Stimulated activated naive B cell treated with anti-CD40 and anti-IgM and Interleukin-4, amounts not matched to agents 10 μg/mL and 1 μg/mL and 100 μg/mL, for 72 hours (primary cell): ENCODE measurements at regions not wholly inside any gene's neighbourhood (a gene's known extent, or its start where the extent isn't known, plus 50 kb on each side); places are given as distances from the start of the nearest gene placed in this dataset.
"Not testable (repeated sequence)": the region's sequence is repeated elsewhere in the genome, so short reads cannot be mapped to it uniquely, and the experiment has no call there.

Experiments
- ATAC-seq, 2 donors: fragments of 150-1000 bp; cut with Tn5 transposase; replicated peaks; 2 replicates each; pipeline ENCODE4 v1.10.0; 2021; ENCODE audit warnings: moderate library complexity in 1 of 2
- DNase-seq: peaks from one replicate; pipeline ENCODE4 v3.0.0; 2021
- H3K27ac Mint-ChIP-seq: one replicate; pipeline ENCODE4 v1.8.0; 2022; ENCODE audit warnings: mild to moderate bottlenecking, mixed read lengths
- H3K27me3 Mint-ChIP-seq, 2 donors: one replicate each; pipeline ENCODE4 v1.8.0; 2022; ENCODE audit warnings: mixed read lengths in 2 of 2
- H3K36me3 Mint-ChIP-seq, 2 donors: one replicate each; pipeline ENCODE4 v1.8.0; 2022; ENCODE audit warnings: mixed read lengths in 2 of 2, mild to moderate bottlenecking in 1 of 2
- H3K4me1 Mint-ChIP-seq, 2 donors: one replicate each; pipeline ENCODE4 v1.8.0; 2022; ENCODE audit warnings: mixed read lengths in 2 of 2, mild to moderate bottlenecking in 1 of 2
- H3K4me3 Mint-ChIP-seq, 2 donors: one replicate each; pipeline ENCODE4 v1.8.0; 2022; ENCODE audit warnings: mild to moderate bottlenecking in 2 of 2, mixed read lengths in 2 of 2, moderate library complexity in 1 of 2
- H3K9me3 Mint-ChIP-seq, 2 donors: one replicate each; pipeline ENCODE4 v1.8.0; 2022; ENCODE audit warnings: mixed read lengths in 2 of 2, mild to moderate bottlenecking in 1 of 2

GRCh38 chr15:21774760-21775159 lies 102.8 kb downstream of the POTEB start:
- H3K27me3 Mint-ChIP-seq, ATAC-seq, H3K4me3 Mint-ChIP-seq, H3K4me1 Mint-ChIP-seq, H3K27ac Mint-ChIP-seq, H3K36me3 Mint-ChIP-seq, H3K9me3 Mint-ChIP-seq, DNase-seq: not testable (repeated sequence)

GRCh38 chr15:21766524-21766923 lies 111.0 kb downstream of the POTEB start:
- not testable (repeated sequence) for H3K9me3 Mint-ChIP-seq, H3K27me3 Mint-ChIP-seq, H3K4me1 Mint-ChIP-seq, H3K27ac Mint-ChIP-seq, H3K36me3 Mint-ChIP-seq, ATAC-seq, H3K4me3 Mint-ChIP-seq, DNase-seq

- H3K4me3 Mint-ChIP-seq, ATAC-seq, H3K36me3 Mint-ChIP-seq, H3K27ac Mint-ChIP-seq, DNase-seq, H3K27me3 Mint-ChIP-seq, H3K9me3 Mint-ChIP-seq, H3K4me1 Mint-ChIP-seq: not testable (repeated sequence)
Observed at GRCh38 chr15:21763756-21764155, 113.8 kb downstream of the POTEB start.

- DNase-seq, H3K36me3 Mint-ChIP-seq, H3K27ac Mint-ChIP-seq, H3K4me1 Mint-ChIP-seq, H3K9me3 Mint-ChIP-seq, H3K27me3 Mint-ChIP-seq, ATAC-seq, H3K4me3 Mint-ChIP-seq: not testable (repeated sequence)
Observed at GRCh38 chr15:21760250-21761023, 117.1 kb downstream of the POTEB start.

GRCh38 chr15:21759401-21760165 lies 118.0 kb downstream of the POTEB start:
- DNase-seq, H3K27me3 Mint-ChIP-seq, H3K27ac Mint-ChIP-seq, H3K36me3 Mint-ChIP-seq, ATAC-seq, H3K4me3 Mint-ChIP-seq, H3K9me3 Mint-ChIP-seq, H3K4me1 Mint-ChIP-seq: not testable (repeated sequence)

GRCh38 chr15:21753838-21754237 lies 123.7 kb downstream of the POTEB start:
- not testable (repeated sequence) for H3K36me3 Mint-ChIP-seq, DNase-seq, H3K27me3 Mint-ChIP-seq, ATAC-seq, H3K4me1 Mint-ChIP-seq, H3K4me3 Mint-ChIP-seq, H3K9me3 Mint-ChIP-seq, H3K27ac Mint-ChIP-seq

- ATAC-seq, DNase-seq, H3K36me3 Mint-ChIP-seq, H3K4me1 Mint-ChIP-seq, H3K9me3 Mint-ChIP-seq, H3K4me3 Mint-ChIP-seq, H3K27me3 Mint-ChIP-seq, H3K27ac Mint-ChIP-seq: not testable (repeated sequence)
Observed at GRCh38 chr15:21752124-21752957, 125.2 kb downstream of the POTEB start.

GRCh38 chr15:21749173-21749572 lies 128.4 kb downstream of the POTEB start:
- H3K9me3 Mint-ChIP-seq, H3K27me3 Mint-ChIP-seq, H3K4me3 Mint-ChIP-seq, ATAC-seq, H3K36me3 Mint-ChIP-seq, DNase-seq, H3K27ac Mint-ChIP-seq, H3K4me1 Mint-ChIP-seq: not testable (repeated sequence)

GRCh38 chr15:21744245-21744915 lies 133.2 kb downstream of the POTEB start:
- H3K36me3 Mint-ChIP-seq, H3K4me3 Mint-ChIP-seq, H3K4me1 Mint-ChIP-seq, H3K27me3 Mint-ChIP-seq, H3K27ac Mint-ChIP-seq, ATAC-seq, DNase-seq, H3K9me3 Mint-ChIP-seq: not testable (repeated sequence)

- not testable (repeated sequence) for H3K4me1 Mint-ChIP-seq, H3K9me3 Mint-ChIP-seq, ATAC-seq
Observed at GRCh38 chr15:21742067-21742466, 135.5 kb downstream of the POTEB start.

GRCh38 chr15:21738003-21738402 lies 139.5 kb downstream of the POTEB start:
- not testable (repeated sequence) for H3K9me3 Mint-ChIP-seq, H3K4me3 Mint-ChIP-seq, H3K27me3 Mint-ChIP-seq, H3K4me1 Mint-ChIP-seq, ATAC-seq, DNase-seq, H3K27ac Mint-ChIP-seq, H3K36me3 Mint-ChIP-seq

More at GRCh38 chr15:21742067-21742466, 135.5 kb downstream of the POTEB start:
- H3K4me3 Mint-ChIP-seq, H3K27me3 Mint-ChIP-seq, DNase-seq, H3K36me3 Mint-ChIP-seq, H3K27ac Mint-ChIP-seq: not testable (repeated sequence)

- H3K4me3 Mint-ChIP-seq, H3K9me3 Mint-ChIP-seq, H3K4me1 Mint-ChIP-seq, H3K27ac Mint-ChIP-seq, DNase-seq, H3K27me3 Mint-ChIP-seq, ATAC-seq, H3K36me3 Mint-ChIP-seq: not testable (repeated sequence)
Observed at GRCh38 chr15:21736443-21736842, 141.1 kb downstream of the POTEB start.

GRCh38 chr15:21735837-21736236 lies 141.7 kb downstream of the POTEB start:
- peak; percentile 39 to 60 for ATAC-seq
- not testable (repeated sequence) for H3K27ac Mint-ChIP-seq, H3K27me3 Mint-ChIP-seq, H3K36me3 Mint-ChIP-seq, H3K9me3 Mint-ChIP-seq, H3K4me3 Mint-ChIP-seq, H3K4me1 Mint-ChIP-seq, DNase-seq

- not testable (repeated sequence) for H3K4me3 Mint-ChIP-seq, H3K36me3 Mint-ChIP-seq, H3K27ac Mint-ChIP-seq, DNase-seq, H3K9me3 Mint-ChIP-seq, H3K4me1 Mint-ChIP-seq, H3K27me3 Mint-ChIP-seq
- peak in 1 of 2 donors; percentile 28 for ATAC-seq
Observed at GRCh38 chr15:21735368-21735767, 142.2 kb downstream of the POTEB start.
